ENCODE measurements at regions not wholly inside any gene's neighbourhood (a gene's known extent, or its start where the extent isn't known, plus 50 kb on each side); places are given as distances from the start of the nearest gene placed in this dataset.

DNA sequence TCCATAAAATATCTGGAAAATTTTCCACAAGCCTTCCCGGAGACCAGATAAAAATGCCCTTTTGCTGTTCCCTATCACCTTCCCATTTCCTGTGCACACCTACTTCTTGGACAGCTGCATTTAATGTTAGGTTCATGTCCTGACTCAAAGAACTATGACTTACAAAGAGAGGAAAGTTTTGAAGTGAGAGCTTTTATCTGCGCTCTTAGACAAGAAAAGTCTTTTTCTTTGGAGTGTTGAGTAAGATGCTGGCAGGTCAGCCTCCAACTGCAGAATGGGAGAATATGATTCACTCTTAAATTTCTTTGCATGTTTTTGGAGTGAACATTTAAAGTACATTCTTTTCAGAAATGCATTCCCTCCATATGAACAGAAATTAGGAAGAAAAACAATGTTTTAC lies 147.3 kb upstream of the DPH6 start:
- no TSS peak for BruUV-seq (replicated peaks)
- ChIA-PET SMC1A (ENCODE audit: uncharacterized antibody, unreplicated experiment) (no interaction called here), RAD21 (ENCODE audit: unreplicated experiment) (no interaction called here), POLR2A (no interaction called here), CTCF (no interaction called here)
- Histone ChIP-seq H3K79me2 (ENCODE audit: control insufficient read depth, insufficient read depth, low read length) (no peaks in the 10 kb centered on the region), H2AFZ (ENCODE audit: control insufficient read depth, low read depth, low read length) (no peak overlapping the region), H3K27me3 (replicated peaks in 1 of 2; ENCODE audit: control insufficient read depth in 2 of 2, insufficient read depth in 2 of 2, low read length in 1 of 2) (no peaks in the 10 kb centered on the region), H3K9me3 (replicated peaks; ENCODE audit: control insufficient read depth, insufficient read depth, low read length) (no peaks in the 10 kb centered on the region), H3K4me1 (ENCODE audit: control insufficient read depth, insufficient read depth, low read length) (no peaks in the 10 kb centered on the region), H3K27ac (ENCODE audit: control insufficient read depth, insufficient read depth) (no peak overlapping the region), H3K4me2 (ENCODE audit: control insufficient read depth, insufficient read depth) (no peak overlapping the region), H4K20me1 (ENCODE audit: control insufficient read depth, insufficient read depth) (no peaks in the 10 kb centered on the region), H3K9ac (ENCODE audit: control insufficient read depth, insufficient read depth, low read length) (no peak overlapping the region), H3K4me3 (no peak overlapping the region), H3K36me3 (ENCODE audit: control insufficient read depth in 2 of 2, insufficient read depth in 2 of 2, low read length in 1 of 2) (no peaks in the 10 kb centered on the region)
- intact Hi-C loops (cut with micrococcal nuclease; ENCODE audit: unreplicated experiment) = no loop called here
- in situ Hi-C loops (cut with MboI) = no loop called here
- TF ChIP-seq CHD2 (IDR thresholded peaks at IDR 0.05; ENCODE audit: borderline replicate concordance, low read depth, low read length) (no peak), IRF4 (IDR thresholded peaks at IDR 0.05; ENCODE audit: low read depth, low read length) (no peak), ESRRA (IDR thresholded peaks at IDR 0.05; ENCODE audit: low read length) (no peak), CREB1 (IDR thresholded peaks at IDR 0.05; ENCODE audit: low read depth) (no peak), SRF (IDR thresholded peaks at IDR 0.05; ENCODE audit: low read depth in 2 of 2, low read length in 2 of 2) (no peak)
- TF ChIP-seq, protein P1, sequence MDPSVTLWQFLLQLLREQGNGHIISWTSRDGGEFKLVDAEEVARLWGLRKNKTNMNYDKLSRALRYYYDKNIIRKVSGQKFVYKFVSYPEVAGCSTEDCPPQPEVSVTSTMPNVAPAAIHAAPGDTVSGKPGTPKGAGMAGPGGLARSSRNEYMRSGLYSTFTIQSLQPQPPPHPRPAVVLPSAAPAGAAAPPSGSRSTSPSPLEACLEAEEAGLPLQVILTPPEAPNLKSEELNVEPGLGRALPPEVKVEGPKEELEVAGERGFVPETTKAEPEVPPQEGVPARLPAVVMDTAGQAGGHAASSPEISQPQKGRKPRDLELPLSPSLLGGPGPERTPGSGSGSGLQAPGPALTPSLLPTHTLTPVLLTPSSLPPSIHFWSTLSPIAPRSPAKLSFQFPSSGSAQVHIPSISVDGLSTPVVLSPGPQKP (IDR thresholded peaks at IDR 0.05; ENCODE audit: low read depth, low read length) = no peak
- TF ChIP-seq, protein P2, sequence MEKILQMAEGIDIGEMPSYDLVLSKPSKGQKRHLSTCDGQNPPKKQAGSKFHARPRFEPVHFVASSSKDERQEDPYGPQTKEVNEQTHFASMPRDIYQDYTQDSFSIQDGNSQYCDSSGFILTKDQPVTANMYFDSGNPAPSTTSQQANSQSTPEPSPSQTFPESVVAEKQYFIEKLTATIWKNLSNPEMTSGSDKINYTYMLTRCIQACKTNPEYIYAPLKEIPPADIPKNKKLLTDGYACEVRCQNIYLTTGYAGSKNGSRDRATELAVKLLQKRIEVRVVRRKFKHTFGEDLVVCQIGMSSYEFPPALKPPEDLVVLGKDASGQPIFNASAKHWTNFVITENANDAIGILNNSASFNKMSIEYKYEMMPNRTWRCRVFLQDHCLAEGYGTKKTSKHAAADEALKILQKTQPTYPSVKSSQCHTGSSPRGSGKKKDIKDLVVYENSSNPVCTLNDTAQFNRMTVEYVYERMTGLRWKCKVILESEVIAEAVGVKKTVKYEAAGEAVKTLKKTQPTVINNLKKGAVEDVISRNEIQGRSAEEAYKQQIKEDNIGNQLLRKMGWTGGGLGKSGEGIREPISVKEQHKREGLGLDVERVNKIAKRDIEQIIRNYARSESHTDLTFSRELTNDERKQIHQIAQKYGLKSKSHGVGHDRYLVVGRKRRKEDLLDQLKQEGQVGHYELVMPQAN (conservative IDR thresholded peaks at IDR 0.05) = no peak
- TF ChIP-seq, protein P3, sequence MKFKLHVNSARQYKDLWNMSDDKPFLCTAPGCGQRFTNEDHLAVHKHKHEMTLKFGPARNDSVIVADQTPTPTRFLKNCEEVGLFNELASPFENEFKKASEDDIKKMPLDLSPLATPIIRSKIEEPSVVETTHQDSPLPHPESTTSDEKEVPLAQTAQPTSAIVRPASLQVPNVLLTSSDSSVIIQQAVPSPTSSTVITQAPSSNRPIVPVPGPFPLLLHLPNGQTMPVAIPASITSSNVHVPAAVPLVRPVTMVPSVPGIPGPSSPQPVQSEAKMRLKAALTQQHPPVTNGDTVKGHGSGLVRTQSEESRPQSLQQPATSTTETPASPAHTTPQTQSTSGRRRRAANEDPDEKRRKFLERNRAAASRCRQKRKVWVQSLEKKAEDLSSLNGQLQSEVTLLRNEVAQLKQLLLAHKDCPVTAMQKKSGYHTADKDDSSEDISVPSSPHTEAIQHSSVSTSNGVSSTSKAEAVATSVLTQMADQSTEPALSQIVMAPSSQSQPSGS (IDR thresholded peaks at IDR 0.05; ENCODE audit: low read length) = no peak
- TF ChIP-seq, protein P4, sequence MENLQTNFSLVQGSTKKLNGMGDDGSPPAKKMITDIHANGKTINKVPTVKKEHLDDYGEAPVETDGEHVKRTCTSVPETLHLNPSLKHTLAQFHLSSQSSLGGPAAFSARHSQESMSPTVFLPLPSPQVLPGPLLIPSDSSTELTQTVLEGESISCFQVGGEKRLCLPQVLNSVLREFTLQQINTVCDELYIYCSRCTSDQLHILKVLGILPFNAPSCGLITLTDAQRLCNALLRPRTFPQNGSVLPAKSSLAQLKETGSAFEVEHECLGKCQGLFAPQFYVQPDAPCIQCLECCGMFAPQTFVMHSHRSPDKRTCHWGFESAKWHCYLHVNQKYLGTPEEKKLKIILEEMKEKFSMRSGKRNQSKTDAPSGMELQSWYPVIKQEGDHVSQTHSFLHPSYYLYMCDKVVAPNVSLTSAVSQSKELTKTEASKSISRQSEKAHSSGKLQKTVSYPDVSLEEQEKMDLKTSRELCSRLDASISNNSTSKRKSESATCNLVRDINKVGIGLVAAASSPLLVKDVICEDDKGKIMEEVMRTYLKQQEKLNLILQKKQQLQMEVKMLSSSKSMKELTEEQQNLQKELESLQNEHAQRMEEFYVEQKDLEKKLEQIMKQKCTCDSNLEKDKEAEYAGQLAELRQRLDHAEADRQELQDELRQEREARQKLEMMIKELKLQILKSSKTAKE (IDR thresholded peaks at IDR 0.05; ENCODE audit: low read depth, poor library complexity, severe bottlenecking) = no peak
- WGBS (ENCODE audit: insufficient coverage, insufficient replicate concordance, low lambda C conversion rate, missing lambda C conversion rate) = 92% methylated on average over 2 of the region's 2 CpGs
- ATAC-seq (no peak), DNase-seq (ENCODE audit: low read depth, low spot score) (no peak), FAIRE-seq (no peak)

Data from GM12878 (cell line).